ENCODE measurements at regions not wholly inside any gene's neighbourhood (a gene's known extent, or its start where the extent isn't known, plus 50 kb on each side); places are given as distances from the start of the nearest gene placed in this dataset.

- H3K27me3 ChIP-seq (ENCODE audit: insufficient read depth, low read length): no peaks in the 10 kb centered on the region
- no peak overlapping the region for H3K27ac ChIP-seq (ENCODE audit: low read depth, low read length)
- H3K4me3 ChIP-seq (replicated peaks in 1 of 2; ENCODE audit: low read depth in 1 of 2, low read length in 2 of 2): no peak overlapping the region
- no peaks in the 10 kb centered on the region for H4K20me1 ChIP-seq (ENCODE audit: insufficient read depth)
- DNase-seq (ENCODE audit: low read depth, low spot score) (no peak), ATAC-seq (no peak)
- no peak overlapping the region for H2AFZ ChIP-seq (ENCODE audit: low read depth, low read length, poor library complexity, severe bottlenecking)
- ChIA-PET RAD21 (ENCODE audit: low non-redundant PET in 1 of 2, low total read pairs in 2 of 2, uncharacterized antibody in 2 of 2, unreplicated experiment in 2 of 2) (no interaction called here), POLR2A (no interaction called here), CTCF (no interaction called here)
- intact Hi-C loops (cut with micrococcal nuclease): no loop called here
- no peaks in the 10 kb centered on the region for H3K9me2 ChIP-seq (ENCODE audit: insufficient read depth)
- no peaks in the 10 kb centered on the region for H3K79me2 ChIP-seq (ENCODE audit: insufficient read depth, low read length)
- no peaks in the 10 kb centered on the region for H3K9me3 ChIP-seq (ENCODE audit: control insufficient read depth in 1 of 2, insufficient read depth in 1 of 2, low read depth in 1 of 2, low read length in 2 of 2)
- no TSS peak for BruUV-seq (replicated peaks)
- no peak overlapping the region for H3K4me2 ChIP-seq (ENCODE audit: low read length)
- TF ChIP-seq EGR1 (IDR thresholded peaks at IDR 0.05; ENCODE audit: low read depth) (no peak), ZFX (IDR thresholded peaks at IDR 0.05) (no peak), EZH2phosphoT487 (IDR thresholded peaks at IDR 0.05; ENCODE audit: borderline replicate concordance) (no peak), ATF3 (IDR thresholded peaks at IDR 0.05) (no peak), CBX3 (IDR thresholded peaks at IDR 0.05; ENCODE audit: low read depth) (no peak), SIN3A (IDR thresholded peaks at IDR 0.05; ENCODE audit: low read depth) (no peak), ZNF274 (IDR thresholded peaks at IDR 0.05; ENCODE audit: low read depth, low read length) (no peak), YY1 (IDR thresholded peaks at IDR 0.05; ENCODE audit: extremely low read depth, insufficient replicate concordance, low read depth, low read length) (no peak), TCF7L2 (IDR thresholded peaks at IDR 0.05; ENCODE audit: borderline replicate concordance, extremely low read depth, insufficient read depth, insufficient read length) (no peak), SP1 (IDR thresholded peaks at IDR 0.05; ENCODE audit: low read depth) (no peak), EZH2 (IDR thresholded peaks at IDR 0.05) (no peak), JUND (IDR thresholded peaks at IDR 0.05) (no peak), REST (IDR thresholded peaks at IDR 0.05; ENCODE audit: low read depth) (no peak), SRF (IDR thresholded peaks at IDR 0.05; ENCODE audit: low read depth) (no peak), MAX (IDR thresholded peaks at IDR 0.05) (no peak)
- no peaks in the 10 kb centered on the region for H3K4me1 ChIP-seq (ENCODE audit: control insufficient read depth in 1 of 2, insufficient read depth in 2 of 2, low read length in 2 of 2)
- no peaks in the 10 kb centered on the region for H3K36me3 ChIP-seq (ENCODE audit: control insufficient read depth in 1 of 2, insufficient read depth in 2 of 2, low read length in 2 of 2)
- H3K9ac ChIP-seq (ENCODE audit: low read length): no peak overlapping the region
Observed at GRCh38 chr2:194395818-194396217, 1261.2 kb upstream of the SLC39A10 start.

Measured in HCT116 (cell line).